HUES64 (cell line): ENCODE measurements at regions not wholly inside any gene's neighbourhood (a gene's known extent, or its start where the extent isn't known, plus 50 kb on each side); places are given as distances from the start of the nearest gene placed in this dataset.

Source experiments
- H3K27ac ChIP-seq: 2 replicates; pipeline ENCODE4 v1.7.0; 2013; ENCODE audit warnings: low read depth, low read length, inconsistent platforms
- H3K27me3 ChIP-seq: 2 replicates; pipeline ENCODE4 v1.6.1; 2013; ENCODE audit warnings: mild to moderate bottlenecking, low read length; ENCODE audit not compliant: insufficient read depth
- H3K36me3 ChIP-seq: 2 replicates; pipeline ENCODE4 v1.6.1; 2013; ENCODE audit warnings: mild to moderate bottlenecking, low read length; ENCODE audit not compliant: insufficient read depth
- H3K4me1 ChIP-seq: 2 replicates; pipeline ENCODE4 v1.6.1; 2013; ENCODE audit warnings: mild to moderate bottlenecking, low read length, moderate library complexity; ENCODE audit not compliant: insufficient read depth
- H3K4me3 ChIP-seq: 2 replicates; pipeline ENCODE4 v1.5.1; 2013; ENCODE audit warnings: mild to moderate bottlenecking, low read length, moderate library complexity
- H3K9ac ChIP-seq: 2 replicates; pipeline ENCODE4 v1.6.1; 2013; ENCODE audit warnings: mild to moderate bottlenecking, low read depth, low read length
- H3K9me3 ChIP-seq: 2 replicates; pipeline ENCODE4 v1.6.1; 2013; ENCODE audit warnings: low read depth, low read length; ENCODE audit not compliant: insufficient read depth
- WGBS: fragments of 150-250, 120-280 bp; methylation state at CpG from one replicate; pipeline ENCODE4 v1.1.7; 2013; ENCODE audit warnings: missing lambda C conversion rate; 5-methylcytosine and 5-hydroxymethylcytosine counted together

DNA sequence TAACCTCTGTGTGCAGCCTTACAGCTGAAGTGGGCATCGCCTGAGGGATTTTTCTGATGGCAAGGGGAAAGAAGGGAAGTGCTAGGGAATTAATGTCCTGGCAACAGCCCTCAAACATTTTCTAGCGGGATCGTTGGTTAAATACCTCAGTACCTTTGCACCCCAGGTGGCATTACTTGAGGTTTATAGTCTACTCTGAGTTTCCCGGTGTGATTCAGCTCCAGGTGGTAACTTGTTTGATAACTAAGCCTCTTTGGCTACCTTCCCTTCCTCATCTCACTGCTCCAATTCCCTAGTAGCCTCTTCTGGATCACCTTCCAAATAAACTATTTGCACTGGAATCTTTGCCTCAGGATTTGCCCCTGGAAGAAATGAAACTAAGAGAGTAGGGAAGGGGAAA lies 237.0 kb upstream of the SSTR1 start:
- H3K27me3 ChIP-seq: no peaks in the 10 kb centered on the region
- H3K27ac ChIP-seq: no peak overlapping the region
- no peak overlapping the region for H3K4me3 ChIP-seq
- H3K36me3 ChIP-seq: no peaks in the 10 kb centered on the region
- H3K4me1 ChIP-seq: no peaks in the 10 kb centered on the region
- no peaks in the 10 kb centered on the region for H3K9me3 ChIP-seq
- no peak overlapping the region for H3K9ac ChIP-seq
- WGBS: 86% methylated on average over 4 of the region's 4 CpGs

DNA sequence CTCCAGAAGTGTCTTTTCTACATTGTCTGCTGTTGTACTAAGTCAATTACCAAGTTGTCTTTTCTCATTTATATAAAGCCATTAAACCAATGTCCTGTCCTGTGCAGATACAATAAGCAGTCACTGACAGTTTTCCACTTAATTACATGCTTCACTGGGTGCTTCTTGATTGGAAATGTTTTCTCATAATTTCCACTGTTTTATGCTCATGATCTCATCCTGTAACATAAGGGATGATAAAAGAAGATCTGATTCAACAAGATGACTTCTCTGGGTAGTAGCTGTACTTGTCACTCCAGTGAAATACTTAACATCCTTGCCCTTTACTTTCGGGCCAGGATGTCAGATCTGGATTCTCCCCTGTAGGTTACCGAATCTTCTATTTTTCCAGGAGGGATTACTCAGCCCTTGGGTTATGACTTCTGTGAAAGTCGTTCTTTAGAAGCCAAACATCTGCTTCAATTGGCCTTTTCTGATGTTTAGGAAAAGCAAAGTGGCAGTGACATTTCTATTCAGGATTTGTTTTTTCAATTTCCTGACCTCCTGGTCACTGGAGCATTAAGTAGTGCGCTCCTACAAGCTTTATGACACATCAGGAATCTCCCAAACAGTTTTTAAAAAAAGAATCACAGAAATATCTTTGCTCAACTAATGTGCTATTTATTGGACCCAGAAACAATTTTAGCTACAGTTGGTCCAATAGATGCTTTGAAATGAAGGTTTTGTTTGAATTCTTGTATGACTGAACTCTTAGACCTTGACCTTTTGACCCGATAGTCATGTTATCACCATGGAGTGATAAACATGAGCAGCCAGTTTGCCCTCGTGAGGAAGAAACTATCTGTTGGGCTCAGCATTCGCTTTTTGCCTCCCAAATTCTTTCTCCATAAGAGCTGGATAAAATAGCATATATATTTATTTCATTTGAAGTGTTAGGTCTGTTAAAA lies 234.5 kb upstream of the SSTR1 start:
- no peaks in the 10 kb centered on the region for H3K36me3 ChIP-seq
- WGBS: 90% methylated on average over 6 of the region's 7 CpGs
- H3K9me3 ChIP-seq: no peaks in the 10 kb centered on the region
- no peak overlapping the region for H3K27ac ChIP-seq
- no peak overlapping the region for H3K4me3 ChIP-seq
- H3K9ac ChIP-seq: no peak overlapping the region
- H3K4me1 ChIP-seq: no peaks in the 10 kb centered on the region
- no peaks in the 10 kb centered on the region for H3K27me3 ChIP-seq

DNA sequence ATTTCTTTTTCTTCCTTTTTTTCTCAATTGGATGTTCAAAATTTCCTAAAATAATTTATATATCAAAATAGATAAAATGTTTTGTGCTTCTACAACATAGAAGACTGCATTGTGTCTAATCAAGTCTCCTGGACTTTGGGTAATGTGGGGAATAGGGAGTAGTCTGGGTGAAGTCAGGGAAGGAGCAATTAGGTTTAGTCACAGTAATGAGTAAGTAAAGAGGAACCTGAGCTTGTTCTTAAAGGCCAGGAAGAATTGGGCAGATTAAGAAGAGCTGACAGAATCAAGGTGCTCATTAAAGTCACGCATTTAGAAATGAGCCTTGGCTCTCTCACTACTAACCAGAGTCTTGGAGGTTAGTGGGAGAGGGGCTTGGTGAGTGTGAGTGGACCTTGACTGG lies 233.3 kb upstream of the SSTR1 start:
- Histone ChIP-seq H3K4me1 (no peaks in the 10 kb centered on the region), H3K4me3 (no peak overlapping the region), H3K36me3 (no peaks in the 10 kb centered on the region), H3K27ac (no peak overlapping the region), H3K9me3 (no peaks in the 10 kb centered on the region), H3K27me3 (no peaks in the 10 kb centered on the region), H3K9ac (no peak overlapping the region)
- WGBS: 100% methylated on average over 1 of the region's 1 CpG

DNA sequence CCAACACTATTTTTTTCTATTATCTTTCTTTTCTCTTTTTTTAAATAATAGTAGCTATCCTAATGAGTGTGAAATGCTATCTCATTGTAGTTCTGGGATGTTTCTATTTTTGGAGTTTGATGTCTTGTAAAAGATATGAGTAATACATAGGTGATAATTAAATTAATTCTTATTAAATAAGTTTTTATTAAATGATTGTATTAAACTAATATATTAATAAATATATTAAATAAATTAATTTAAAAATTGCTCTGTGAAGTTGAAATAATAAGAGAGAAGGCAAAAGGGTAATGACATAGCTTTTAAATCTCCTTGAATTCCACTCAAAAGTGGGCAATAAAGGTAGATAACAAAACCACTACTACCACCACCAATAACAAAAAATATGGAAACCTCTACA lies 230.2 kb upstream of the SSTR1 start:
- Histone ChIP-seq H3K4me3 (no peak overlapping the region), H3K9ac (no peak overlapping the region), H3K4me1 (no peaks in the 10 kb centered on the region), H3K9me3 (peaks cover 20% of the 10 kb centered on the region), H3K27me3 (no peaks in the 10 kb centered on the region), H3K27ac (no peak overlapping the region), H3K36me3 (no peaks in the 10 kb centered on the region)

DNA sequence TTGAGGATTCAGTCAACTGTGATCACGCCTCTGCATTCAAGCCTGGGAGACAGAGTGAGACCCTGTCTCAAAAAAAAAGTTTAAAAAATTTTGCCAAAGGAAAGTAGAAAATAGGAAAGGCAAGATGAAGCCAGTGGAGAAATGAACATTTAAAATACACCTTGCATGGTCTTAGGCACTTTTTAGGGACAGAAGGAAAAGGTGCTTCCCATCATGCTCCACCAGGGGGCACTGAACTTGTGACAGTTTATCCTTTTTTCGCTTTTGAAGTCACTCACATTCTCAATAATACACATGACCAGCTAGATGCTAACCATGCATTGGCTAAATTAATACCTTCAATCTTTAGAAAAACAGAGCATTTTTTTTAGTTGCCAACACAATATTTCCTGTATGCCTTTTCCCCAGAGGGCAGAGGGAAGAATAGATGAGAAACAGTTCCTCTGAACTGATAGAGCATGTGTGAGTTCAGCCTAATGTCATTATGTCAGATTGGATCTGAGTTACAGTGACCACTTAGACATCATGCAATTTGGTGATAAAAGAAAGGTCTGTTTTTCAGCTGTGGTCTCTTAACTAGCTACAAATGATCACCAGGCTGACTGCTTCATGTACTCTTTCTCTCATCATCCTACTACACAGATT lies 221.8 kb upstream of the SSTR1 start:
- Histone ChIP-seq H3K9me3 (peaks cover 16% of the 10 kb centered on the region), H3K9ac (no peak overlapping the region), H3K27ac (no peak overlapping the region), H3K4me1 (peaks cover 15% of the 10 kb centered on the region), H3K4me3 (no peak overlapping the region), H3K36me3 (no peaks in the 10 kb centered on the region), H3K27me3 (no peaks in the 10 kb centered on the region)
- 55% methylated on average over 2 of the region's 2 CpGs for WGBS

DNA sequence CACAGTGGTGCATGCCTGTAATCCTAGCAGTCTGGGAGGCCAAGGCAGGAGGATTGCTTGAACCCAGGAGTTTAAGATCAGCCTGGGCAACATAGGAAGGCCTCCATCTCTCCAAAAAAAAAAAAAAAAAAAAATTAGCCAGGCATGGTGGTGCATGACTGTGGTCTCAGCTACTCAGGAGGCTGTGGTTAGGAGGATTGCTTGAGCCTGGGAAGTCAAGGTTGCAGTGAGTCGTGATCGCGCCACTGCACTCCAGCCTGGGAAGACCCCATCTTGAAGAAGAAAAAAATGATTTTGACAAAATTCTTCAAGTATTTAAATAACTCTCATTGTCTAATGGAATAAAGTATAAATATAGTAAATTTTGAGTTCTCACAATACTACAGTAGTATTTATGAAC lies 219.2 kb upstream of the SSTR1 start:
- no peak overlapping the region for H3K4me3 ChIP-seq
- H3K27me3 ChIP-seq: no peaks in the 10 kb centered on the region
- 91% methylated on average over 1 of the region's 3 CpGs for WGBS
- H3K27ac ChIP-seq: no peak overlapping the region
- H3K9me3 ChIP-seq: no peaks in the 10 kb centered on the region
- no peak overlapping the region for H3K9ac ChIP-seq
- H3K36me3 ChIP-seq: no peaks in the 10 kb centered on the region
- H3K4me1 ChIP-seq: peaks cover 37% of the 10 kb centered on the region

DNA sequence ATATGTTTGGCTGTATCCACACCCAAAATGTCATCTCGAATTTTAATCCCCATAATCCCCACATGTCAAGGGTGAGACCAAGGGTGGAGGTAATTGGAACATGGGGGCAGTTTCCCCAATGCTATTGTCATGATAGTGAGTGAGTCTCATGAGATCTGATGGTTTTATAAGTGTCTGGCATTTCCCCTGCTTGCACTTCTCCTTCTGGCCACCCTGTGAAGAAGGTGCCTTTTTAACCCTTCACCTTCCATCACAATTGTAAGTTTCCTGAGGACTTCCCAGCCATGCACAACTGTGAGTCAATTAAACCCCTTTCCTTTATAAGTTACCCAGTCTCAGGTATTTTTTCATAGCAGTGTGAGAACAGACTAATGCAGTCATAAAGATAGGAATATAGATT lies 216.7 kb upstream of the SSTR1 start:
- no peak overlapping the region for H3K27ac ChIP-seq
- H3K9ac ChIP-seq: no peak overlapping the region
- WGBS: no CpG with 5 or more reads among the region's 1 CpG
- no peak overlapping the region for H3K4me3 ChIP-seq
- no peaks in the 10 kb centered on the region for H3K9me3 ChIP-seq
- peaks cover 49% of the 10 kb centered on the region for H3K4me1 ChIP-seq
- no peaks in the 10 kb centered on the region for H3K36me3 ChIP-seq
- H3K27me3 ChIP-seq: no peaks in the 10 kb centered on the region

DNA sequence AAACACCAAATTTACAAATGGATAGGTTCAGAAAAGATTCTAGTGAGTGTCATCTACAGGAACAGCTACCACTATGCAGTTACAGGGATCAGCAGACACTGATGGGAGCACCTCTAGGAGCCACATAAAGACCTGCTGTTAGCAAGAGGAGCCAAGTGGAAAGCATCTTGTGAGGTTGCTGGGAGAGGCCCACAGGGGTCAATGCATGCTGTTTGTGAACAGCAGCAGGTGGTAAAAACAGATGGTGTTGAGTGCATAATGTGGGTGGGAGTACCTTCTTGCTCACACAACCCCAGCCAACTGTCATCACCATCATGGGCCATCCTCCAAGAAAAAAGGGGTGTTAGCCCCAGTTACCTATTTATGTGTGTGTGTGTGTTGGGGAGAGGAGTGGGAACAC lies 215.2 kb upstream of the SSTR1 start:
- Histone ChIP-seq H3K9me3 (no peaks in the 10 kb centered on the region), H3K4me3 (no peak overlapping the region), H3K36me3 (no peaks in the 10 kb centered on the region), H3K27ac (no peak overlapping the region), H3K9ac (no peak overlapping the region), H3K4me1 (peaks cover 49% of the 10 kb centered on the region), H3K27me3 (no peaks in the 10 kb centered on the region)

DNA sequence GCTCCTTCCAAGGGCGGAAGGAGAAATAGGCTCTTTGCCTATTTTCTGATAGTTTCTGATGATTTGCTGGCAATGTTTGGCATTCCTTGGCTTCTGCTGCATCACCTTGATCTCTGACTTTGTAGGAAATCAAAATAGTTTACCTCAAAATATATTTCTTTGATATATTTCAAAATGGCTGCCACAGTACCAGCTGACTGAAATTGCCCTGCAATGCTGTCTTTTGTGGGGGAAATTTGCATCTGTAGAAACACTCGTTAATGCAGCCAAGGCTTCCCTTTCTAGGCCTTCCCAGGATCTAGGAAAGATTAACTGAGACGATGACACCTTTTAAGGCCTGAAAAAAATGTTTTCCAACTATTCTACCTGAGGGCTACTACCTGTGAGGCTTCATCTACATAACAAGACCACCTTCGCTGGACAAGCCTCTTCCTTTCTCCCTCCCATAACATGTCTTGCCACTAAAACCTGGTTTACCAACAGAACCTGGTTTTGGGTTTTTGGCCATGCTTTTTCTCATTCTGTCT lies 212.8 kb upstream of the SSTR1 start:
- Histone ChIP-seq H3K9me3 (no peaks in the 10 kb centered on the region), H3K27me3 (no peaks in the 10 kb centered on the region), H3K4me1 (peaks cover 42% of the 10 kb centered on the region), H3K27ac (peak overlapping the region; percentile 93), H3K9ac (no peak overlapping the region), H3K4me3 (no peak overlapping the region), H3K36me3 (no peaks in the 10 kb centered on the region)
- WGBS: 48% methylated on average over 4 of the region's 4 CpGs

DNA sequence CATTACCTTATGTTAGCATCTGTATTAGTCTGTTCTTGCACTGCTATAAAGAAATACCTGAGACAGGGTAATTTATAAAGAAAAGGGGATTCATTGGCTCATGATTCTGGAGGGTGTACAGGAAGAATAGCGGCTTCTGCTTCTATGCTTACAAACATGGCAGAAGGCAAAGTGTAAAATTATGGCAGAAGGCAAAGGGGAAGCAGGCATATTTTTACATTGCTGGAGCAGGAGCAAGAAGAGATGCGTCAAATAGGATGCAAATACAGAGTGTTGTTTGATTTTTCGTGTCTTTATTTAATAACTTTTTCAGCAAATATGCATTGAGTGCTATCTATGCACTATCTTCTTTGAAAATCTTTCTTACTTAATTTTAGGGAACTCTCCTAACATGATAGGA lies 210.7 kb upstream of the SSTR1 start:
- no peak overlapping the region for H3K4me3 ChIP-seq

DNA sequence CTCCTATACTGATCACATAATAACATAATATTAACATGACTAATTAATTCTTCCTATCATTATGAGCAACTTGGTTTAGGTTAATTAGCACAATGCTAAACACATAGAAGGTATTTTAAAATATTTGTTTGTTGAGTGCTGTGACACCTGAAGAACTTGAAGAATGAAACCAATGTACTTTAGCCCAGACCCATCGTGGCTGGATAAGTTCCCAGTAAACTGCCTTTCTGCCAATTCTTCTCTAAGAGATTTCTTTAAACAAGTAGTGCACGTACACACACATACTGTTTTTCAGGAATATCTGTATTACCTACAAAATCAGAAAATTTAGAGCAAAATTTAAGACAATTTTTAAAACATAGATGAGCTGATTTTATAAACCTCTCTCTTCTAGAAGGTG lies 207.4 kb upstream of the SSTR1 start:
- no peaks in the 10 kb centered on the region for H3K36me3 ChIP-seq
- H3K27ac ChIP-seq: no peak overlapping the region
- no peak overlapping the region for H3K4me3 ChIP-seq
- H3K9ac ChIP-seq: no peak overlapping the region
- H3K27me3 ChIP-seq: no peaks in the 10 kb centered on the region
- 92% methylated on average over 2 of the region's 2 CpGs for WGBS
- no peaks in the 10 kb centered on the region for H3K9me3 ChIP-seq
- H3K4me1 ChIP-seq: peaks cover 28% of the 10 kb centered on the region

More for the DNA sequence above, 210.7 kb upstream of the SSTR1 start:
- no peak overlapping the region for H3K27ac ChIP-seq
- H3K36me3 ChIP-seq: no peaks in the 10 kb centered on the region
- H3K27me3 ChIP-seq: no peaks in the 10 kb centered on the region
- WGBS: 98% methylated on average over 3 of the region's 3 CpGs
- peaks cover 28% of the 10 kb centered on the region for H3K4me1 ChIP-seq
- H3K9me3 ChIP-seq: no peaks in the 10 kb centered on the region
- H3K9ac ChIP-seq: no peak overlapping the region
